ENCODE measurements at regions not wholly inside any gene's neighbourhood (a gene's known extent, or its start where the extent isn't known, plus 50 kb on each side); places are given as distances from the start of the nearest gene placed in this dataset.

DNA sequence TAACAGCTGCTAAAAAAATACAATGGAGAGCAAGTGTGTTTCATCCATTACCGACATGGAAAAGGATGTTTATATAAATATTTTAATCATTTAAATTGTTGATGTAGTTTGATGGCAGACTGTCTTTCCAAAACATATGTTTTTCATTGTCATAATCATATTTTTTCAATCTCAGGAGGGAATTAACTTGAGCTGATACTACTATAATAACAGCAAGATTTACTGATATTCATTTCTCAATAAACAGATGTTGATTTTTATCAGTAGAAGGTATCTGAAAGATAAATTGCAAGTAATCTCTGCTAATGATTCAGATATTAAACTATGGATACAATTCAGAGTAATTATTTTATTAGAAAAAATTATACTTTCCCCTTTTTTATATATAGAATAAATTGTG, 274.9 kb upstream of the TMEFF2 start:
- DNase-seq (no peak), ATAC-seq (ENCODE audit: low read depth) (no peak)
- no peaks in the 10 kb centered on the region for H3K36me3 Mint-ChIP-seq (ENCODE audit: low read depth)
- ChIA-PET CTCF (no interaction called here), POLR2A (no interaction called here)
- intact Hi-C loops (cut with micrococcal nuclease): no loop called here
- H3K27ac Mint-ChIP-seq: no peak overlapping the region
- TF ChIP-seq, protein P1, sequence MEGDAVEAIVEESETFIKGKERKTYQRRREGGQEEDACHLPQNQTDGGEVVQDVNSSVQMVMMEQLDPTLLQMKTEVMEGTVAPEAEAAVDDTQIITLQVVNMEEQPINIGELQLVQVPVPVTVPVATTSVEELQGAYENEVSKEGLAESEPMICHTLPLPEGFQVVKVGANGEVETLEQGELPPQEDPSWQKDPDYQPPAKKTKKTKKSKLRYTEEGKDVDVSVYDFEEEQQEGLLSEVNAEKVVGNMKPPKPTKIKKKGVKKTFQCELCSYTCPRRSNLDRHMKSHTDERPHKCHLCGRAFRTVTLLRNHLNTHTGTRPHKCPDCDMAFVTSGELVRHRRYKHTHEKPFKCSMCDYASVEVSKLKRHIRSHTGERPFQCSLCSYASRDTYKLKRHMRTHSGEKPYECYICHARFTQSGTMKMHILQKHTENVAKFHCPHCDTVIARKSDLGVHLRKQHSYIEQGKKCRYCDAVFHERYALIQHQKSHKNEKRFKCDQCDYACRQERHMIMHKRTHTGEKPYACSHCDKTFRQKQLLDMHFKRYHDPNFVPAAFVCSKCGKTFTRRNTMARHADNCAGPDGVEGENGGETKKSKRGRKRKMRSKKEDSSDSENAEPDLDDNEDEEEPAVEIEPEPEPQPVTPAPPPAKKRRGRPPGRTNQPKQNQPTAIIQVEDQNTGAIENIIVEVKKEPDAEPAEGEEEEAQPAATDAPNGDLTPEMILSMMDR (IDR thresholded peaks at IDR 0.05): no peak
- H3K4me1 Mint-ChIP-seq: no peaks in the 10 kb centered on the region
- H3K27me3 Mint-ChIP-seq: no peaks in the 10 kb centered on the region
- H3K4me3 Mint-ChIP-seq: no peak overlapping the region
- peaks cover 6% of the 10 kb centered on the region for H3K9me3 Mint-ChIP-seq

DNA sequence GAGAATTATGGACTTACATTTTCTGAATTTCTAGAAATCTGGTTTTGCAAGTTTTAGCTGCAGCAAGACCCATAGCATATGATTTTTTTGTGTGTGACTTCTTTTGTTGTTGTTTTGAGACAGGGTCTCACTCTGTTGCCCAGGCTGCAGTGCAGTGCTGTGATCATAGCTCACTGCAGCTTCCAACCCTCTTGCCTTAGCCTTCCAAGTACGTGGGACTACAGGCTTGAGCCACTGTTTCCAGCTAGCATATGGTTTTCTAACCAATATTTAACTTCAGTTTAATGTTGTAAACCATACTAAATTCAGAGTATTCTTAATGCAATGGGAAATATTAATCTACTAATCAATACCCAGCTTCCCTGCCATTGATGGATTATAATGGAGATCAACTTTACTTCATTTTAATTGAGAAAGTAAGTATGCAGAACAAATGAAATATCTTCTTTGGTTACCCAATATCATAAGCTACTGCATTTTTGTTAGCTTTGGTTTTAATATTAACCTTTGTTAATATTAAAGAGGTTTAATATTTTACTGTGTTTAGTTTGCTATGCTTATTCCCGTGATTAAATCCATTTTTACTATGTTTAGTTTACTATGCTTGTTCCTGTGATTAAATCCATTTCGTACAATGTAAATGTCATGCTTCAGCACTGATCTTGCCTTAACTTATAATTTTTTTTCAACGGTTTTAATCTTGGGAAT, 273.4 kb upstream of the TMEFF2 start:
- TF ChIP-seq, protein P1 (IDR thresholded peaks at IDR 0.05): no peak
- CTCF ChIA-PET: no interaction called here
- no peak overlapping the region for H3K27ac Mint-ChIP-seq
- no peaks in the 10 kb centered on the region for H3K27me3 Mint-ChIP-seq
- DNase-seq (no peak), ATAC-seq (ENCODE audit: low read depth) (no peak)
- no peaks in the 10 kb centered on the region for H3K4me1 Mint-ChIP-seq
- no peak overlapping the region for H3K4me3 Mint-ChIP-seq
- H3K36me3 Mint-ChIP-seq (ENCODE audit: low read depth): no peaks in the 10 kb centered on the region
- POLR2A ChIA-PET: no interaction called here
- H3K9me3 Mint-ChIP-seq: no peaks in the 10 kb centered on the region
- intact Hi-C loops (cut with micrococcal nuclease): no loop called here

DNA sequence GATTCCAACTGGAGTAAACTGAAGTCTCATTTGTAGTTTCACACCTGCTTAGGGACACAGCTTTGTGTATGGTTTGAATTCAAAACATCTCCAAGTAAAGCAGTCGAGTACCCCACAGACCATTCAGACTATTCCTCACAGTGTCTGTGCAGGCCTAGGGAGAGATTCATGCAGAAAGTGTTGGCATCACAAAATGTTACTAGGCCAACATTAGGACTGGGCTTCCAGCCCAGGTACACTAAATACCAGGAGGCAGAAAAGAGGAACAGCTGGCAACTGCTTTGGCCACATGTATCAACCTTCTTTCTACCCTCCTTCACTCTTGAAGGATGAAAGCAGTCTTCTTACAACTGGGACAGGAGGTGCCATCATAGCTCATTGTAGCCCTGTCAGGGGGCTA, 270.4 kb upstream of the TMEFF2 start:
- intact Hi-C loops (cut with micrococcal nuclease): no loop called here
- ChIA-PET CTCF (no interaction called here), POLR2A (no interaction called here)
- Mint-ChIP-seq H3K36me3 (ENCODE audit: low read depth) (no peaks in the 10 kb centered on the region), H3K4me1 (no peaks in the 10 kb centered on the region), H3K27ac (no peak overlapping the region), H3K9me3 (peaks cover 2% of the 10 kb centered on the region), H3K4me3 (no peak overlapping the region), H3K27me3 (no peaks in the 10 kb centered on the region)
- TF ChIP-seq, protein P1 (IDR thresholded peaks at IDR 0.05): no peak
- no peak for DNase-seq
- no peak for ATAC-seq (ENCODE audit: low read depth)

DNA sequence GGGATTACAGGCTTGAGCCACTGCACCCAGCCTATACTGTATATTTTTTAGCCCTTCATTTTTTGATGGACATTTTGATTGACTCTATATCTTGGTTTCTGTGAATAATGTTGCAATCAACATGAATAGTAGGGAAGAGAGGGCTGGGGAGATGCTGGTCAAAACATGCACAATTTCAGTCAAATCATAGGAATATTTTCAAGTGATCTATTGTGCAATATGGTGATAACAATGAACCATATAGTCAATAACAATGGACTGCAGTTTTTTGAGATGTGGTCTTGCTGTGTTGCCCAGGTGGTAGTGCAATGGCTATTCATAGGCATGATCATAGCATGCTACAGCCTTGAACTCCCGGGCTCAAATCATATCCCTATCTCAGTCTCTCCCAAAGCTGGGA, 264.7 kb upstream of the TMEFF2 start:
- POLR2A ChIA-PET: no interaction called here
- CTCF ChIA-PET: no interaction called here
- no peak overlapping the region for H3K27ac Mint-ChIP-seq
- ATAC-seq (ENCODE audit: low read depth): no peak
- no peaks in the 10 kb centered on the region for H3K4me1 Mint-ChIP-seq
- H3K4me3 Mint-ChIP-seq: no peak overlapping the region
- TF ChIP-seq, protein P1 (IDR thresholded peaks at IDR 0.05): no peak
- no peaks in the 10 kb centered on the region for H3K27me3 Mint-ChIP-seq
- DNase-seq: no peak
- peaks cover 2% of the 10 kb centered on the region for H3K9me3 Mint-ChIP-seq
- intact Hi-C loops (cut with micrococcal nuclease): no loop called here
- H3K36me3 Mint-ChIP-seq (ENCODE audit: low read depth): no peaks in the 10 kb centered on the region

DNA sequence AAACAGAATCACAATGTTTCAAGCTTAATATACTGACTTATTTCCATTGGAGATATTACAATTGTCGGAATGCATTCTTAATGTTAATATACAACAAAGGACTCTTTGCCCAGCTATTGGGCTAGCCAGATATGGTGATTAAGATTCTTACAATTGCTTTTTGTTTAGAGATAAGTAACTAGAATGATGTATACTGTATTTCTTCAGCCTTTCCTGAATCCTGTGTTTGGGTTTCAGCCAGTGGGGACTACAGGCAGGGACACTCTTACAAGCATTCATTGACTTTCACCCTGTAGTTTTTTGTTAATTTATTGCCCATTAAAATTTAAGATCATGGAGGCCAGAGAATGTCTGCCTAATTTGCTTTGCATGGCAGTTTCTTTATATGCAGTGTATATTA, 254.1 kb upstream of the TMEFF2 start:
- no peaks in the 10 kb centered on the region for H3K4me1 Mint-ChIP-seq
- no peaks in the 10 kb centered on the region for H3K27me3 Mint-ChIP-seq
- ChIA-PET POLR2A (no interaction called here), CTCF (no interaction called here)
- DNase-seq (no peak), ATAC-seq (ENCODE audit: low read depth) (no peak)
- intact Hi-C loops (cut with micrococcal nuclease): no loop called here
- H3K9me3 Mint-ChIP-seq: no peaks in the 10 kb centered on the region
- H3K4me3 Mint-ChIP-seq: no peak overlapping the region
- TF ChIP-seq, protein P1 (IDR thresholded peaks at IDR 0.05): no peak
- H3K27ac Mint-ChIP-seq: no peak overlapping the region
- H3K36me3 Mint-ChIP-seq (ENCODE audit: low read depth): no peaks in the 10 kb centered on the region
